ENCODE measurements at regions not wholly inside any gene's neighbourhood (a gene's known extent, or its start where the extent isn't known, plus 50 kb on each side); places are given as distances from the start of the nearest gene placed in this dataset.

- Histone ChIP-seq H3K56ac (replicated peaks; ENCODE audit: insufficient read length, low read depth, low read length) (no peak overlapping the region), H3K23ac (ENCODE audit: insufficient read length) (no peak overlapping the region), H2BK5ac (ENCODE audit: low read depth, low read length) (no peak overlapping the region), H3K79me2 (ENCODE audit: control insufficient read depth in 1 of 2, insufficient read depth in 2 of 2, low read length in 2 of 2) (no peaks in the 10 kb centered on the region), H4K91ac (replicated peaks; ENCODE audit: insufficient read length, low read length) (no peak overlapping the region), H4K8ac (ENCODE audit: extremely low read depth, insufficient read depth, low read length) (no peak overlapping the region), H2BK120ac (replicated peaks; ENCODE audit: low read depth, low read length) (no peak overlapping the region), H2AFZ (ENCODE audit: low read length) (no peak overlapping the region), H3K9me3 (ENCODE audit: insufficient read depth in 2 of 2, low read depth in 1 of 2, low read length in 1 of 2) (peaks cover 5 to 7% of the 10 kb centered on the region in 2 experiments; a peak in 3 of 4 replicates), H4K5ac (ENCODE audit: insufficient read length, low read depth, low read length) (no peak overlapping the region), H3K4me1 (replicated peaks in 1 of 4; ENCODE audit: control insufficient read depth in 3 of 4, insufficient read depth in 4 of 4, low read length in 3 of 4) (peaks cover 0 to 10% (median 6%) of the 10 kb centered on the region in 4 experiments; a peak in 5 of 7 replicates), H3K79me1 (ENCODE audit: low read depth, low read length) (no peaks in the 10 kb centered on the region), H3K9ac (replicated peaks in 1 of 4; ENCODE audit: extremely low read depth in 1 of 4, low read depth in 3 of 4, low read length in 3 of 4) (no peak overlapping the region), H3K36me3 (ENCODE audit: control insufficient read depth in 2 of 4, insufficient read depth in 4 of 4, low read length in 3 of 4) (no peaks in the 10 kb centered on the region), H3K27ac (ENCODE audit: low read depth, low read length) (no peak overlapping the region), H3K14ac (ENCODE audit: insufficient read length) (no peak overlapping the region), H3K23me2 (ENCODE audit: low read depth, low read length) (no peaks in the 10 kb centered on the region), H2BK20ac (ENCODE audit: low read length) (no peak overlapping the region), H3K4me3 (ENCODE audit: extremely low read depth in 1 of 4, insufficient read depth in 2 of 4, low read depth in 3 of 4, low read length in 4 of 4) (no peak overlapping the region), H3K18ac (ENCODE audit: extremely low read depth, low read length) (no peak overlapping the region), H2BK12ac (ENCODE audit: low read depth, low read length) (no peak overlapping the region), H4K20me1 (replicated peaks in 1 of 2; ENCODE audit: control insufficient read depth in 1 of 2, insufficient read depth in 2 of 2, low read length in 2 of 2) (no peaks in the 10 kb centered on the region), H3K4me2 (ENCODE audit: insufficient read depth in 1 of 2, low read depth in 2 of 2, low read length in 2 of 2) (no peak overlapping the region), H2BK15ac (ENCODE audit: low read length) (no peak overlapping the region), H3K4ac (replicated peaks; ENCODE audit: insufficient read length, low read depth, low read length) (no peak overlapping the region), H3K27me3 (replicated peaks in 1 of 4; ENCODE audit: control insufficient read depth in 3 of 4, extremely low read depth in 1 of 4, insufficient read depth in 3 of 4, low read length in 3 of 4) (peaks cover 0 to 1% (median 0%) of the 10 kb centered on the region in 4 experiments; a peak in 1 of 7 replicates), H2AK5ac (ENCODE audit: low read depth, low read length) (no peak overlapping the region)
- POLR2A ChIA-PET (ENCODE audit: partially characterized antibody), result no interaction called here
- 74% methylated on average over 6 of the region's 6 CpGs; no CpG with 5 or more reads in 1 of the 2 experiments for WGBS, 2 experiments (ENCODE audit: extremely low coverage in 1 of 2, insufficient coverage in 1 of 2, insufficient read length in 1 of 2, insufficient replicate concordance in 2 of 2, low coverage in 1 of 2, low lambda C conversion rate in 2 of 2, missing lambda C conversion rate in 1 of 2)
- FAIRE-seq (no peak), DNase-seq (ENCODE audit: low read depth in 1 of 2, low spot score in 2 of 2) (no peak)
- CTCF ChIA-PET (ENCODE audit: partially characterized antibody), result no interaction called here
- TF ChIP-seq E2F6 (IDR thresholded peaks at IDR 0.05), result no peak
- no peak for TF ChIP-seq SRF (IDR thresholded peaks at IDR 0.05; ENCODE audit: low read depth, low read length)
- TF ChIP-seq GTF2F1 (IDR thresholded peaks at IDR 0.05; ENCODE audit: borderline replicate concordance, low read depth, low read length), result no peak
- TF ChIP-seq PHF8 (conservative IDR thresholded peaks at IDR 0.05; ENCODE audit: low read depth, low read length), result no peak
- TF ChIP-seq MAFK (IDR thresholded peaks at IDR 0.05; ENCODE audit: low read depth, low read length), result no peak
- TF ChIP-seq MAX (IDR thresholded peaks at IDR 0.05), result no peak
- TF ChIP-seq BACH1 (IDR thresholded peaks at IDR 0.05; ENCODE audit: low read length), result no peak
- TF ChIP-seq GABPA (IDR thresholded peaks at IDR 0.05; ENCODE audit: borderline replicate concordance, insufficient read depth, low read length), result no peak
- no peak for TF ChIP-seq SUZ12 (IDR thresholded peaks at IDR 0.05; ENCODE audit: low read length)
- TF ChIP-seq NRF1 (IDR thresholded peaks at IDR 0.05; ENCODE audit: low read depth, low read length), result no peak
Measured at GRCh38 chr15:96172417-96172816, 158.1 kb upstream of the NR2F2 start.

All from H1 (cell line).